Panc1 (cell line): ENCODE measurements at regions not wholly inside any gene's neighbourhood (a gene's known extent, or its start where the extent isn't known, plus 50 kb on each side); places are given as distances from the start of the nearest gene placed in this dataset.

Source experiments
- ATAC-seq: fragments of 200-7000 bp; cut with Tn5 transposase; 2 replicates; pipeline ENCODE4 v1.9.1; 2020; ENCODE audit warnings: mild to moderate bottlenecking, moderate library complexity
- BruUV-seq: library from RNA; stranded (reverse); fragments of 400-500 nt; replicated peaks from 2 replicates; lab custom pipeline; 2021; lab: Mats Ljungman, UMichigan
- CTCF ChIA-PET: fragments of 300-600 bp; sonication (Branson Sonifier 250); formaldehyde crosslinking; loops from one replicate; lab custom pipeline; 2022; ENCODE audit warnings: antibody characterized with exemption; lab: Charles Lee
- POLR2A ChIA-PET: fragments of 300-600 bp; sonication (Branson Sonifier 250); formaldehyde crosslinking; loops from one replicate; lab custom pipeline; 2022; ENCODE audit warnings: antibody characterized with exemption; lab: Charles Lee
- DNase-seq: peaks from one replicate; pipeline ENCODE4 v3.0.0-alpha.2; 2010; ENCODE audit warnings: low read depth, low spot score
- H3K27ac ChIP-seq: 2 replicates; pipeline ENCODE4 v1.5.1; 2011; ENCODE audit warnings: mild to moderate bottlenecking, low read length, inconsistent platforms
- H3K27me3 ChIP-seq: fragments of 200-500 bp; sonication (Bioruptor generic); 2 replicates; pipeline ENCODE4 v1.6.0; 2014; ENCODE audit warnings: low read length, inconsistent platforms; ENCODE audit not compliant: control insufficient read depth, insufficient read depth
- H3K36me3 ChIP-seq: fragments of 200-500 bp; sonication (Bioruptor generic); 2 replicates; pipeline ENCODE4 v1.5.1; 2014; ENCODE audit warnings: inconsistent platforms, mild to moderate bottlenecking, low read length, moderate library complexity; ENCODE audit not compliant: control insufficient read depth, insufficient read depth
- H3K4me1 ChIP-seq: 2 replicates; pipeline ENCODE4 v1.5.1; 2011; ENCODE audit warnings: inconsistent platforms, mild to moderate bottlenecking, low read length, moderate library complexity; ENCODE audit not compliant: control insufficient read depth, insufficient read depth
- H3K4me3 ChIP-seq, 2 experiments: 2 replicates each; pipeline ENCODE4 v1.5.1; 2011 to 2012; ENCODE audit warnings: low read depth in 2 of 2, low read length in 2 of 2, mild to moderate bottlenecking in 2 of 2, inconsistent platforms in 1 of 2, moderate library complexity in 1 of 2
- H3K9me3 ChIP-seq: fragments of 200-500 bp; sonication (Bioruptor generic); 2 replicates; pipeline ENCODE4 v1.5.1; 2014; ENCODE audit warnings: low read depth, mild to moderate bottlenecking, inconsistent platforms, low read length, moderate library complexity; ENCODE audit not compliant: control insufficient read depth, insufficient read depth
- POLR2AphosphoS5 ChIP-seq: IDR thresholded peaks from 2 replicates; pipeline ENCODE4 v1.6.1; 2012; ENCODE audit warnings: mild to moderate bottlenecking, low read depth, low read length, moderate library complexity
- SIN3A ChIP-seq: IDR thresholded peaks from 2 replicates; pipeline ENCODE4 v1.6.1; 2012; ENCODE audit warnings: low read depth, mild to moderate bottlenecking, low read length, moderate library complexity, borderline replicate concordance; ENCODE audit not compliant: insufficient read depth
- TCF7L2 ChIP-seq: IDR thresholded peaks from 2 replicates; pipeline ENCODE4 v1.6.1; 2011; ENCODE audit warnings: mild to moderate bottlenecking, low read depth, low read length, inconsistent platforms
- in situ Hi-C: cut with HindIII; loops from 2 replicates; pipeline ENCODE4 v1.10.0; 2016; ENCODE audit warnings: low sequenced_read_pairs, low pct_unique_long_range_greater_than_20kb
- intact Hi-C: fragments of 100-400 bp; cut with micrococcal nuclease; formaldehyde crosslinking; loops from one replicate; pipeline ENCODE4 v1.10.0; 2022; ENCODE audit not compliant: unreplicated experiment
- TF ChIP-seq, protein P1 (sequence below), 2 experiments: IDR thresholded peaks; 2 replicates each; pipeline ENCODE4 v1.6.1; 2011 to 2012; ENCODE audit warnings: low read depth in 2 of 2, control low read depth in 1 of 2, low read length in 1 of 2, mild to moderate bottlenecking in 1 of 2, moderate library complexity in 1 of 2; ENCODE audit not compliant: insufficient read depth in 1 of 2
- TF ChIP-seq, protein P2 (sequence below): fragments of 450-650 bp; IDR thresholded peaks from 2 replicates; pipeline ENCODE4 v1.5.1; 2017; ENCODE audit warnings: mild to moderate bottlenecking

DNA sequence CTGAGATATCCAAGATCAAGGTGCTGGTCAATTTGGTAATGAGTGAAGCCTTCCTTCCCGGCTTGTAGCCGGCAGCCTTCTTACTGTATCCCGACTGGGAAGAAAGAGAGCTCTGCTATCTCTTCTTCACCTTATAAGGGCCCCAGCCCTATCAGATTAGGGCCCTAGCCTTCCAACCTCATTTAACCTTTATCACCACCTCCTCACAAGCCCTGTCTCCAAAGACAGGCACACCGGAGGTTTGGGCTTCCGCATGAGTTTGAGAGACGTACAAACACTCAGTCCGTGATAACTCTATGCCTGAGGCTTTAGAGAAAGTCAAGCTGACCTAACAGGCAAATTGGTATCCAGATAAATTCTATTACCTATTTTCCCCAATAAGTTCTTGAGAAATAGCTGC, 243.9 kb downstream of the OPA1 start:
- in situ Hi-C loops (no loop called here), intact Hi-C loops (no loop called here)
- POLR2A ChIA-PET = no interaction called here
- ATAC-seq (no peak), DNase-seq (no peak)
- Histone ChIP-seq H3K36me3 (no peaks in the 10 kb centered on the region), H3K4me1 (no peaks in the 10 kb centered on the region), H3K27me3 (no peaks in the 10 kb centered on the region), H3K9me3 (no peaks in the 10 kb centered on the region), H3K4me3 (no peak overlapping the region), H3K27ac (no peak overlapping the region)
- no peak for TF ChIP-seq TCF7L2
- no peak for TF ChIP-seq SIN3A
- TF ChIP-seq, protein P1, sequence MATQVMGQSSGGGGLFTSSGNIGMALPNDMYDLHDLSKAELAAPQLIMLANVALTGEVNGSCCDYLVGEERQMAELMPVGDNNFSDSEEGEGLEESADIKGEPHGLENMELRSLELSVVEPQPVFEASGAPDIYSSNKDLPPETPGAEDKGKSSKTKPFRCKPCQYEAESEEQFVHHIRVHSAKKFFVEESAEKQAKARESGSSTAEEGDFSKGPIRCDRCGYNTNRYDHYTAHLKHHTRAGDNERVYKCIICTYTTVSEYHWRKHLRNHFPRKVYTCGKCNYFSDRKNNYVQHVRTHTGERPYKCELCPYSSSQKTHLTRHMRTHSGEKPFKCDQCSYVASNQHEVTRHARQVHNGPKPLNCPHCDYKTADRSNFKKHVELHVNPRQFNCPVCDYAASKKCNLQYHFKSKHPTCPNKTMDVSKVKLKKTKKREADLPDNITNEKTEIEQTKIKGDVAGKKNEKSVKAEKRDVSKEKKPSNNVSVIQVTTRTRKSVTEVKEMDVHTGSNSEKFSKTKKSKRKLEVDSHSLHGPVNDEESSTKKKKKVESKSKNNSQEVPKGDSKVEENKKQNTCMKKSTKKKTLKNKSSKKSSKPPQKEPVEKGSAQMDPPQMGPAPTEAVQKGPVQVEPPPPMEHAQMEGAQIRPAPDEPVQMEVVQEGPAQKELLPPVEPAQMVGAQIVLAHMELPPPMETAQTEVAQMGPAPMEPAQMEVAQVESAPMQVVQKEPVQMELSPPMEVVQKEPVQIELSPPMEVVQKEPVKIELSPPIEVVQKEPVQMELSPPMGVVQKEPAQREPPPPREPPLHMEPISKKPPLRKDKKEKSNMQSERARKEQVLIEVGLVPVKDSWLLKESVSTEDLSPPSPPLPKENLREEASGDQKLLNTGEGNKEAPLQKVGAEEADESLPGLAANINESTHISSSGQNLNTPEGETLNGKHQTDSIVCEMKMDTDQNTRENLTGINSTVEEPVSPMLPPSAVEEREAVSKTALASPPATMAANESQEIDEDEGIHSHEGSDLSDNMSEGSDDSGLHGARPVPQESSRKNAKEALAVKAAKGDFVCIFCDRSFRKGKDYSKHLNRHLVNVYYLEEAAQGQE (IDR thresholded peaks at IDR 0.05; ENCODE audit: insufficient read depth in 1 of 2, low read depth in 2 of 2, low read length in 1 of 2) = no peak
- TF ChIP-seq, protein P2, sequence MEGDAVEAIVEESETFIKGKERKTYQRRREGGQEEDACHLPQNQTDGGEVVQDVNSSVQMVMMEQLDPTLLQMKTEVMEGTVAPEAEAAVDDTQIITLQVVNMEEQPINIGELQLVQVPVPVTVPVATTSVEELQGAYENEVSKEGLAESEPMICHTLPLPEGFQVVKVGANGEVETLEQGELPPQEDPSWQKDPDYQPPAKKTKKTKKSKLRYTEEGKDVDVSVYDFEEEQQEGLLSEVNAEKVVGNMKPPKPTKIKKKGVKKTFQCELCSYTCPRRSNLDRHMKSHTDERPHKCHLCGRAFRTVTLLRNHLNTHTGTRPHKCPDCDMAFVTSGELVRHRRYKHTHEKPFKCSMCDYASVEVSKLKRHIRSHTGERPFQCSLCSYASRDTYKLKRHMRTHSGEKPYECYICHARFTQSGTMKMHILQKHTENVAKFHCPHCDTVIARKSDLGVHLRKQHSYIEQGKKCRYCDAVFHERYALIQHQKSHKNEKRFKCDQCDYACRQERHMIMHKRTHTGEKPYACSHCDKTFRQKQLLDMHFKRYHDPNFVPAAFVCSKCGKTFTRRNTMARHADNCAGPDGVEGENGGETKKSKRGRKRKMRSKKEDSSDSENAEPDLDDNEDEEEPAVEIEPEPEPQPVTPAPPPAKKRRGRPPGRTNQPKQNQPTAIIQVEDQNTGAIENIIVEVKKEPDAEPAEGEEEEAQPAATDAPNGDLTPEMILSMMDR = no peak
- TF ChIP-seq POLR2AphosphoS5 = no peak
- CTCF ChIA-PET = no interaction called here
- no TSS peak for BruUV-seq

DNA sequence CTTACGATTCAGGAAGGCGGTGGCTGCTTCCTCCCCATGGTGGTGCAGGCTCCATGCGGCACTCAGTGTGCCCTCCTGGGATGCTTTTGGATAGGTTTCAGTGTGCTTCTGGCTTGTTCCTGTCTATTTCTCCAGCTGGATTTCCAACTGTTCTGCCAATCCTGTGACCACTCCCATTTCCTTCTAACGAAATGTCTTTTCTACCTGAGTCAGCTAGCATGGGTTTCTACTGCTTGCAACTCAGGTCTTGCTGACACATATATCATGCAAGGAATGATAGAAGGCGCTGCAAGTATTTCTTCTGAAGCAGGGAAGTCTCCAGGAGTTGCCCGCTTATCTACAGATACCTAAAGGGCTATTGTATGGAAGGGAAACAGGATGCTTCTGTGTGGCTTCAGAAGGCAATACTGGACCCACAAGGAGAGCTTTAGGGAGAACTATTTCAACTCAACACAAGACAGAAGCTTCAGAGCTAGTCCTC, 244.4 kb downstream of the OPA1 start:
- POLR2A ChIA-PET = no interaction called here

More for the DNA sequence above, 244.4 kb downstream of the OPA1 start:
- H3K4me1 ChIP-seq = no peaks in the 10 kb centered on the region
- DNase-seq (no peak), ATAC-seq (no peak)
- no TSS peak for BruUV-seq
- CTCF ChIA-PET = no interaction called here
- TF ChIP-seq TCF7L2 = no peak
- TF ChIP-seq, protein P1 (IDR thresholded peaks at IDR 0.05; ENCODE audit: insufficient read depth in 1 of 2, low read depth in 2 of 2, low read length in 1 of 2) = no peak
- no peak for TF ChIP-seq SIN3A
- no peak for TF ChIP-seq POLR2AphosphoS5
- TF ChIP-seq, protein P2 = no peak
- no peak overlapping the region for H3K27ac ChIP-seq
- no peaks in the 10 kb centered on the region for H3K9me3 ChIP-seq
- in situ Hi-C loops = no loop called here
- H3K36me3 ChIP-seq = no peaks in the 10 kb centered on the region
- H3K27me3 ChIP-seq = no peaks in the 10 kb centered on the region
- no peak overlapping the region for H3K4me3 ChIP-seq
- intact Hi-C loops = no loop called here
